ENCODE measurements at regions not wholly inside any gene's neighbourhood (a gene's known extent, or its start where the extent isn't known, plus 50 kb on each side); places are given as distances from the start of the nearest gene placed in this dataset.

DNA sequence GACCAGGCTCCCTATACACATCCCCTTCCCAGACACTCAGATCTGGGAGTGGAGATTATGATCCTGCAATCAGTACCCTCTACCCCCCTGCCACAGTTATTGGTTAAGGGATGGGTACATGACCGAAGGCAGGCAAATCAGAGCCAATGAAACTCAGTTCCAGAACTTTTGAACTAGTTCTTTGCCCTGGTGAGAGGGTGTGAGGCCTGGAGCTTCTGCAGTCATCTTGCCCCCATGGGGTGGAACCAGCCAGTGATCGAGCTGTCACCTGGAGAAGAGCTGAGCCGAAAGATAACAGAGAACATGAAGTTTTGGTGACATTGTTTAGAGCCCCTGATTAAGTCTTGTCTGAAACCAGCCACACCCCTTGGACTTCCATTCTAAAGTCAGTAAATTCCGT, 88.2 kb upstream of the DUSP5 start:
- DNase-seq (ENCODE audit: low read depth) = no peak
- TF ChIP-seq, protein P1, sequence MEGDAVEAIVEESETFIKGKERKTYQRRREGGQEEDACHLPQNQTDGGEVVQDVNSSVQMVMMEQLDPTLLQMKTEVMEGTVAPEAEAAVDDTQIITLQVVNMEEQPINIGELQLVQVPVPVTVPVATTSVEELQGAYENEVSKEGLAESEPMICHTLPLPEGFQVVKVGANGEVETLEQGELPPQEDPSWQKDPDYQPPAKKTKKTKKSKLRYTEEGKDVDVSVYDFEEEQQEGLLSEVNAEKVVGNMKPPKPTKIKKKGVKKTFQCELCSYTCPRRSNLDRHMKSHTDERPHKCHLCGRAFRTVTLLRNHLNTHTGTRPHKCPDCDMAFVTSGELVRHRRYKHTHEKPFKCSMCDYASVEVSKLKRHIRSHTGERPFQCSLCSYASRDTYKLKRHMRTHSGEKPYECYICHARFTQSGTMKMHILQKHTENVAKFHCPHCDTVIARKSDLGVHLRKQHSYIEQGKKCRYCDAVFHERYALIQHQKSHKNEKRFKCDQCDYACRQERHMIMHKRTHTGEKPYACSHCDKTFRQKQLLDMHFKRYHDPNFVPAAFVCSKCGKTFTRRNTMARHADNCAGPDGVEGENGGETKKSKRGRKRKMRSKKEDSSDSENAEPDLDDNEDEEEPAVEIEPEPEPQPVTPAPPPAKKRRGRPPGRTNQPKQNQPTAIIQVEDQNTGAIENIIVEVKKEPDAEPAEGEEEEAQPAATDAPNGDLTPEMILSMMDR (conservative IDR thresholded peaks at IDR 0.05; ENCODE audit: low read length) = no peak
- no peak overlapping the region for H3K4me3 ChIP-seq (ENCODE audit: low read length)

DNA sequence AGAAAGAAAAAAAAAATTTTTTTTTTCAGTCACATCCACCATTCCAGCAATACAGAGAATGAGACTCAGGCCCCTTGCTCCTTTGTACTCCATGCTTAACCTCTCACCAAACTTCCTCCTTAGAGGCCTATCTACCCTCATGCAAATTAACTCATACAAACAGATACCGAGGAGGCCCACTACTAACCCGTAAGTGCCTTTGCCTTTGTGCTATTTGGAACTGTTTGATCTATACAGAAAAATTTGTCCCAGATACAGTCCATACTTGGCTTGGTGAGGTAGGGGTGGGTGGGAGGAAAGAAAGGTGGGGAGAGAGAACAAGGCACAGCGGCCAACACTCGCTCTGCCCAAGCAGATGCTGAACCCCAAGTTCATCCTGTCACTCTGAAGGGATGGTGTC, 87.8 kb upstream of the DUSP5 start:
- H3K4me3 ChIP-seq (ENCODE audit: low read length) = no peak overlapping the region; the same call in 1 of the 2 replicates
- DNase-seq (ENCODE audit: low read depth) = no peak
- TF ChIP-seq, protein P1 (conservative IDR thresholded peaks at IDR 0.05; ENCODE audit: low read length) = no peak

DNA sequence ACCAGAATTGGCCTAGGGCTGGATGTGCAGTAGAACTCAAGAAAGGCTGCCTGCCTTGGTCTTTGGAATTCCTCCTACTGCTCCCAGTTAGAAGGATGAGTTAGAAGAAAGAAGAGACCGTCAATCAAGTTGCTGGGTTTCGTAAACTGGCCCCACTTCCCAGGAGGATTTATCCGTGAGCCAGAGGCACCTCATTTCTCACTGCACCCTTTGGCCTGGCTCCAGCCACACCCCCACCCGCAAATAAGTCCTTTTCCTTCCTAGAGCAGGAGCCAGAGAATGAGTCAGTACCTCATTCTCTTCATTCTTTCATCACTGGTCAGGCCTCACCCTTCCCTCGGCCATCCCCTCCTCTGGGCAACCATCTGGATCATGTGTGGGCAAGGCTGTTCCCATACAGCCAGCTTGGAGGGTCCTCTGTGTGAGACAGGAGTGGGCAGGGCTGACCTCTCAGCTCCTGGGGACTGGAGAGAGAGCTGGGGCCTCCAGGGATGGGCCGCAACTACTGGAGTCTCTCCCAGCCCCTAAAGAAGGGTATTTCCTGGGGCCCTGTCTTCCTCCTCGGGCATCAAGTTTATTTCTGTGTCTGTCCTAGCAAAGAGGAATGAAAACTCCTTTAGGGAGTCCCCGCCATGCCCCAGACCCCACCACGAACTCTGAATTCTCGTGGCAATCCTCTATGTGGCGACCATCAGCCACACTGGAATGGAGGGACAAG, 87.2 kb upstream of the DUSP5 start:
- peak; percentile 98 for DNase-seq (ENCODE audit: low read depth)
- TF ChIP-seq, protein P1 (conservative IDR thresholded peaks at IDR 0.05; ENCODE audit: low read length) = no peak
- H3K4me3 ChIP-seq (ENCODE audit: low read length) = no peak overlapping the region; the same call in 1 of the 2 replicates

DNA sequence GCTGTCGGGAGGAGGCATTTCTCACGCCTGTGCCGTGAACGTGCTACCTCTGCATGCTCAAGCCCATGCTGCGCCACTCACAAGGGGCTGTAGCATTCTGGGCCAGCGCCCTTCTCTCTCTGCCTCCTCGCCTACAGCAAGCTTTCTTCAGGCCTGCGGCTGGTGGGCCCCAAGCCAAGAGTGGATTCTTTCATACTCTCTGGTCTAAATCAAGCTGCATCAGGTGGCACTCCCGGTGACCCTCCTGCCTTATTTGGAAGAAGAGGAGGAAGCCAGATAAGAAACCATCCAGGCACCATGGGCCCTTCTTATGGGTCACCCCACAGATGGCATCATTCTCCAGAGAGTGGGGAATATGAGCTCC, 86.7 kb upstream of the DUSP5 start:
- no peak overlapping the region for H3K4me3 ChIP-seq (ENCODE audit: low read length)
- DNase-seq (ENCODE audit: low read depth) = peak; percentile 71

DNA sequence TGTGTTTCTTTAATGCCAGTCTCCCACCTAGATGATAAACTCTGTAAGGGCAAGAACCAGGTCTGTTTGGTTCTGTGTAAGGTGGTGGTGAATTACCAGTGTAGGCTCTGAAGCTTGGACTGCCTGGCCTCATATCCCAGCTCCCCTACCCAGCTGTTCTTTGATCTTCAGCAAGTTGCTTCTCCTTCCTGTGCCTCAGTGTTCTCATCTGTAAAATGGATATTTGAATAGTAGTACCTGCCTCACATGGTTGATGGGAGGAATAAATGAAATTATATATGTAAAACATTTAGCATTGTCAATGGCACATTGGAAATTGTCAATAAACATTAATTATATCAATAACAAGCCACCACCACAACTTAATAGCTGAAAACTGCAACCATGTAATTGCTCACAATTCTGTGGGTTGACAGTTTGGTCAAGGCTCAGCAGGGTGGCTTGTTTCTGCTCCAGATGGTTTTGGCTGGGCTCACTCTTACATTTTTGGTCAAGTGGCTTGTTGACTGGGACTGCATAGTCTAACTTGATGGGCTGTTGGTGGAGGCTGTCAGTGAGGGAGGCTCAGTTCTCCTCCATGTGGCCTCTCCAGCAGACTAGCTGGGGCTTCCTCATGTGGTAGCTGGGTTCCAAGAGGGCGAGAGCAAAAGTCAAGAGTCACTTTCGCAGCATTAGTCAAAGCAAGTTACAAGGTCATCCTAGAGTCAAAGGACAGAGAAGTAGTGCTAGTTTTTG, 84.5 kb upstream of the DUSP5 start:
- no peak overlapping the region for H3K4me3 ChIP-seq (ENCODE audit: low read length)
- DNase-seq (ENCODE audit: low read depth) = peak; percentile 57

More for the DNA sequence above, 86.7 kb upstream of the DUSP5 start:
- TF ChIP-seq, protein P1 (conservative IDR thresholded peaks at IDR 0.05; ENCODE audit: low read length) = no peak

DNA sequence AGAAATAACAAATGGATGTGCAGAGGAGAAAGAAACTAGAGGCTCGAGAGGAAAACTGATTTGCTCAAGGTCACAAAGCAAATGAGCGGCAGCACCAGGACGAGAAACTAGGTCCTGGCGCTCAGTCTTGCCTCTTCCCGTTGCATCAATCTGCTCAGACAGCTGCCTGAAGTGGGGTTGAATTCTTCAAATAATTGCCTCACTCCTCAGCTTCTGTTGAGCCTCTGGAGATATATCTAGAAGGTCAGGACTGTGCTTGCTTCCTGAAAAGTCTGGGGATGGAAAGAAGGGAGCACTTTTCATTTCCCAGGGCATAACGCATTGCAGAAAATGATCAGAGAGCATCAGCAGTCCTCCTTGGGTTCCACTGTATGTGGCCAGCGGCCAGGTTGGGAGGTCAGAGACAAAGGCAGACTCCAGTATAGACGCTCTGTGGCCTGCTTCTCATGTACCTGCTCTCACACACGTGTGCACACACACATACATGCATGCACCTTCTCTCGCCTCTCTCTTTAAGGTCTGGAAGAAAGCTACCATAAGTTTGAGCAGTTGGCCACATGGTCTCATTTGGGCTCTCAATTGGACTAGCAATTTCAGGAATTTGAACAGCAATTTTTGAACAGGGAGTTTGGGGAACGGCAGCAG, 83.7 kb upstream of the DUSP5 start:
- DNase-seq (ENCODE audit: low read depth) = peak; percentile 43
- TF ChIP-seq, protein P1 (conservative IDR thresholded peaks at IDR 0.05; ENCODE audit: low read length) = no peak
- no peak overlapping the region for H3K4me3 ChIP-seq (ENCODE audit: low read length)

More for the DNA sequence above, 84.5 kb upstream of the DUSP5 start:
- TF ChIP-seq, protein P1 (conservative IDR thresholded peaks at IDR 0.05; ENCODE audit: low read length) = no peak
